Natural killer cell treated with Interleukin-12 subunit alpha and Interleukin-12 subunit beta and Interleukin-15 and Interleukin-18, amount 100 ng/mL, for 72 hours (primary cell): ENCODE measurements at regions not wholly inside any gene's neighbourhood (a gene's known extent, or its start where the extent isn't known, plus 50 kb on each side); places are given as distances from the start of the nearest gene placed in this dataset.

Source experiments
- ATAC-seq, 2 donors: fragments of 150-1000 bp; cut with Tn5 transposase in 1 of 2; sonication (Bioruptor Pico), chemical (Tn5 transposase) in 1 of 2; 2 replicates each; pipeline ENCODE4 v1.10.0; 2021
- DNase-seq: peaks from one replicate; pipeline ENCODE4 v3.0.0; 2022; ENCODE audit warnings: low spot score
- H3K27ac Mint-ChIP-seq, 2 donors: 1 replicate in 1 of 2; 2 replicates in 1 of 2; pipeline ENCODE4 v1.8.0; 2022; ENCODE audit warnings: mixed read lengths in 2 of 2, mild to moderate bottlenecking in 1 of 2, moderate library complexity in 1 of 2
- H3K27me3 Mint-ChIP-seq, 2 donors: 1 replicate in 1 of 2; 2 replicates in 1 of 2; pipeline ENCODE4 v1.8.0; 2022; ENCODE audit warnings: mixed read lengths in 2 of 2
- H3K36me3 Mint-ChIP-seq: one replicate; pipeline ENCODE4 v1.8.0; 2022; ENCODE audit warnings: mixed read lengths
- H3K4me1 Mint-ChIP-seq, 2 donors: 1 replicate in 1 of 2; 2 replicates in 1 of 2; pipeline ENCODE4 v1.8.0; 2022; ENCODE audit warnings: low read depth in 2 of 2, mixed read lengths in 2 of 2, mild to moderate bottlenecking in 1 of 2
- H3K4me3 Mint-ChIP-seq: one replicate; pipeline ENCODE4 v1.8.0; 2022; ENCODE audit warnings: mixed read lengths
- H3K9me3 Mint-ChIP-seq: 2 replicates; pipeline ENCODE4 v1.8.0; 2022; ENCODE audit warnings: mixed read lengths

DNA sequence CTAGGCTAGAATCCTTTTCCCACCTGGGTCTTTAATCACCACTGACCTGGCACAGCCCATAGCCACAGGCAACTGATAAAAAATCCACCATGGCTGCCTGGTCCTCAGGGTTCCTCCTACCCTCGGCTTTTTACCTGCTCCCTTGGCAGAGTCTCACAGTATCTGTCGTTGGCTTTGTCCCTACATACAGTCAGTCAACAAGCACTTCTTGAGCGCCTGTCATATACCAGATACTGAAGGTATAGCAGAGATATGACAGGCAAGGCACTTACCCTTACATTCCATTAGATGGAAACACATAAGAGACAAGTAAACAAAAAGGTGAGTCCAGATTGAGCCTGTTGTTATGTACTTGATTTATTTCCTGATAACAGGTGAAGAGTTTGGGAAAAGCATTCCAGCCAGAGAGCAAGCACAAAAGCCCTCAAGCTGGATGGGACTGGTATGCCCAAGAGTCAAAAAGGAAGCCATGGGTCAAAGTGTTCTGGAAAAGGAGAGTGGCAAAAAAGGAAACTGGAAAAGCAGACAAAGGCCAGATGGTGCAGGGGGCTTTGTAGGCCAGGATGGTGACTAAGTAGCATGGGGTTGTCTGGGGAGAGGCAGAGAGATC lies 247.0 kb downstream of the CHD9NB start:
- H3K36me3 Mint-ChIP-seq = no peaks in the 10 kb centered on the region

DNA sequence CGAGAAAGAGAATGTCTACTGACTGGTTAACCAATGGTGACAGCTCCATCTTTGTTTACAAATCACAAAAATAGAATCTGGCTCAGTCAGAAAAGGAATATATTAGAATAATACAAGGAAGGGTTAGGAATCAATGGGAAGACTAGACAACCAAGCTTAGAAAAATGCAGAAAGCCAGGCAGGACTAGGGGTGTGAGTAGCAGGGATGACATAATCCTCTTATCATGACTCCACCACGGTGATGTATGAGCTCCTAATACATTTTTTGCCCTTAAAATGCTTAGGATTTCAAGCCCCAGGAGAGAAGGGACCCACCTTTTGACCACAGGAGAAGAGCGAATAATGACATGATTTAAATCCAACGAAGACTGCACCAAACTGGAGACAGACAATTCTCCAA lies 252.3 kb downstream of the CHD9NB start:
- Mint-ChIP-seq H3K4me1 (no peaks in the 10 kb centered on the region), H3K36me3 (no peaks in the 10 kb centered on the region), H3K9me3 (peaks cover 5% of the 10 kb centered on the region), H3K27me3 (no peaks in the 10 kb centered on the region), H3K27ac (no peak overlapping the region), H3K4me3 (no peak overlapping the region)
- DNase-seq (no peak), ATAC-seq (no peak)

More for the DNA sequence above, 247.0 kb downstream of the CHD9NB start:
- Mint-ChIP-seq H3K4me1 (no peaks in the 10 kb centered on the region), H3K27ac (no peak overlapping the region), H3K4me3 (no peak overlapping the region), H3K27me3 (no peaks in the 10 kb centered on the region), H3K9me3 (peaks cover 7% of the 10 kb centered on the region)
- no peak for DNase-seq
- ATAC-seq = no peak

DNA sequence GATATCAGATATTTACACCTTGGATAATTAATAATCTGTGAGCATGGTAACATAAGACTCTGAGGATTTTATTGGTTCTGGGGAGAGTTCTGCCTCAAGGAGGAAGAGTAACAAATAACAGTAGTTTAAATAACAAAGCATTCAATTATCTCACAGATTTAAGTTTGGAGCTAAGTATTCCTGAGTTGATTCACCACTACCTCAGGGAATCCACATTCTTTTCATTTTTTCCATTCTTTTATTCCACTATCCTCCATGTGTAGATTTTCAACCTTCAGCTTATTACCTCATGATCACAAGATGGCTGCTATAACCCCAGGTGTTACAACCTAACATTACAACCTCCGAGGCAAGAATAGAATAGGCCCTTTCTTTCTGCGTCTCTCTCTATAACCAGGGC lies 252.2 kb upstream of the TOX3 start:
- Mint-ChIP-seq H3K36me3 (no peaks in the 10 kb centered on the region), H3K4me3 (no peak overlapping the region), H3K27me3 (no peaks in the 10 kb centered on the region), H3K9me3 (peaks cover 5% of the 10 kb centered on the region), H3K4me1 (no peaks in the 10 kb centered on the region), H3K27ac (no peak overlapping the region)
- ATAC-seq (no peak), DNase-seq (no peak)

DNA sequence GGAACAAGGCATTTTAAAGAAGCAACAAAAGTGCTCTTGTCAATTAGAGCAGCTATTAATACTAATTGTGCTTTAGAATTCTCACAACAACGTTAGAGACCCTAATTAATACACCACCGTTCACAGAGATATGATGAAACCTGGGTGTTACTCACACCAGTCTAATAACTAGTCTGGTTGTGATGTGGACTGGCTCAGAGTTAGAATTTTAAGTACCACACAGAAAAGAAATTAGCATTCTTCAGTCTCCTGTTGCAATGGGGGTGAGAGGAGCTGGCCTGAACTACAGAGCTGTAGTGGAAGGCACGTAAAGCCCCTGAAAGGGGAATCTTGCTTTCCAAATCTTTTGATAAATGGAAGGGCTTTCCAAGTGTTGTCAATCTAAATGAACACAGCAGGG lies 240.8 kb upstream of the TOX3 start:
- Mint-ChIP-seq H3K9me3 (no peaks in the 10 kb centered on the region), H3K4me3 (no peak overlapping the region), H3K27ac (no peak overlapping the region), H3K27me3 (peaks cover 2 to 23% of the 10 kb centered on the region in 2 donors), H3K36me3 (no peaks in the 10 kb centered on the region), H3K4me1 (no peaks in the 10 kb centered on the region)
- no peak for ATAC-seq
- DNase-seq = no peak

DNA sequence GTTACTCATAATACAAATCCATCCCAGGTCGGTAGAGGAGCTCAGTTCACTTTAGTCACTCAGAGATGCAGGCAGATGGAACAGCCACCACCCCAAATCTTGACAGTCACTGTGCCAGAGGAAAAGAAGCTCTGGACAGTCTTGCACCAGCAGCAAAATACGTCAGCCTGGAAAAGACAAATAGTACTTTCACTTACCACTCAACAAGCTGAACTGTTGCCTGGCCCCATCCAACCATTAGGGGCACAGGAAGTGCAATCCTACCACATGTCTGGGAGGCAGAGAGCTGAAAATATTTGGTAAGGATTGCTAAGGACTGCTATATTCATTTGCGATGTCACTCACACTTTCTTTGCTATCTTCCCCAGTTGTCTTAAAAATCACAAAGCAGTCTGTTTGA lies 239.1 kb upstream of the TOX3 start:
- no peaks in the 10 kb centered on the region for H3K4me1 Mint-ChIP-seq
- peaks cover 2 to 31% of the 10 kb centered on the region in 2 donors for H3K27me3 Mint-ChIP-seq
- ATAC-seq (no peak), DNase-seq (no peak)
- no peak overlapping the region for H3K27ac Mint-ChIP-seq
- peaks cover 3% of the 10 kb centered on the region for H3K9me3 Mint-ChIP-seq
- no peak overlapping the region for H3K4me3 Mint-ChIP-seq
- no peaks in the 10 kb centered on the region for H3K36me3 Mint-ChIP-seq

DNA sequence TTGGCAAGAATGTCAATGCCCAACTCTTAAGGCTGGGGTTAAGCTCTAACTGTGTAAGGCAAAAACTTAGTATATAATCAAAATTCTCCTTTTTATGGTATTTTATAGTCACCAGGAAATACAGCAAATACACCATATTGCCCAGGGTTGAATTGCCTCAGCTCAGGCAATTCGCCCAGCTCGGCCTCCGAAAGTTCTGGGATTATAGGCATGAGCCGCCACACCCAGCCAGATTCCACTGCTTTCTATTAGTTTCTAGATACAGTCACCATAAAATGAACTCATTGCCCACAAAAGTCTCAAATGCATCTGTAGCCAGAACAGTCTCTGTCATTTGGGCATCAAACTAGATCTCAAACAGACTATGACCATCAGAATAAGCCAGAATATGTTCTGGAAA lies 238.7 kb upstream of the TOX3 start:
- no peak overlapping the region for H3K27ac Mint-ChIP-seq
- no peak overlapping the region for H3K4me3 Mint-ChIP-seq
- no peaks in the 10 kb centered on the region for H3K36me3 Mint-ChIP-seq
- ATAC-seq (no peak), DNase-seq (no peak)
- peaks cover 2 to 31% of the 10 kb centered on the region in 2 donors for H3K27me3 Mint-ChIP-seq
- peaks cover 3% of the 10 kb centered on the region for H3K9me3 Mint-ChIP-seq
- no peaks in the 10 kb centered on the region for H3K4me1 Mint-ChIP-seq

DNA sequence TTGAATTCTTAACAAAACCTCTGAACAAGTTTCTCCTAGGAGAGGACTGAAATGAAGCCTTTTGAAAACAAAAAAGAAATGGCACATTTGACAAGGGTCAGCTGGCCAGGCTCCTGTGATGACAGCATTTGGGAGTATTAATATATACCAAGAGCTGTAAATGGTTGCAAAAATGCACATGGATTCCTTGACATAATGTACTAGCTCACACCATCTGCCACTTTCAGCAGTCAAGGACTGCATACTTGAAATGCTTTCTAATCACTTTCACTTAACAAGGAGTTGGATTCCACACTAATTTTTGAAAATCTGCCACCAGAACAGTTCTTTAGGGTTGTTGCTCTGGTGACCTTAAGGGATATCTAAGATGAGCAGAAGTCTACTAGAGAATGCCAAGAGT lies 236.7 kb upstream of the TOX3 start:
- Mint-ChIP-seq H3K4me1 (no peaks in the 10 kb centered on the region), H3K27ac (no peak overlapping the region), H3K9me3 (peaks cover 3% of the 10 kb centered on the region), H3K27me3 (peaks cover 2 to 31% of the 10 kb centered on the region in 2 donors), H3K36me3 (no peaks in the 10 kb centered on the region), H3K4me3 (no peak overlapping the region)
- DNase-seq = no peak
- no peak for ATAC-seq

DNA sequence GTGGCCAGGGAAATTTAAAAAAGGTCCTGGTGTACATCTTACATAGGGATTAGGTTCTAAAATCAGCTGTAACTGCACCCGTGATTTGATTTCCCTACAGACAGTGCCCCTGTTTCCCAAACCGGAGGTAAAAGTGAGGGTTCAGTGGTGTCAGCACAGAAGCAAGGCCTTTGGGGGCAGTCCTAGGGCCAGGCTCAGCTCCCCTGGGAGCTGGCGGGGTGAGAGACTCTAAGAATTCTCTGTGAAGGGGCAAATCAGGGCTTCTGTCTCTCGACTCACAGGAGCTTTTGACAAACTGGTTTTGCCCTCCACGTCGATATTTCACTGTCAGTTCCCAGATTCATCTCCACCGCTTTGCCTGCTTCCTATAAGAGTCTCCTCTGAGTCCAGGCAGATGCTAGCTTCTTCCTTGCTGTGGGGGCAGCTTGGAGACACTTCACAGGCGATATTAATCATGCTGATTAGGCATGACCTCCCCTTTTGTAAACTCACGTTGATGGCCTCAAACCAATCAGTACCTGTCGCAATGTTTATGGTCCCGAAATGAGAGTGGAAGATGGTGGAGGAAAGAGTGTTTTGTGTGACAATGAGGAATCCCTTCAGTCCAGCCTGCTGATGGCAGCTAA lies 234.2 kb upstream of the TOX3 start:
- peaks cover 3% of the 10 kb centered on the region for H3K9me3 Mint-ChIP-seq
- ATAC-seq (no peak), DNase-seq (no peak)
- no peak overlapping the region for H3K4me3 Mint-ChIP-seq
- no peak overlapping the region for H3K27ac Mint-ChIP-seq
- no peaks in the 10 kb centered on the region for H3K4me1 Mint-ChIP-seq
- peaks cover 2 to 26% of the 10 kb centered on the region in 2 donors for H3K27me3 Mint-ChIP-seq
- no peaks in the 10 kb centered on the region for H3K36me3 Mint-ChIP-seq

DNA sequence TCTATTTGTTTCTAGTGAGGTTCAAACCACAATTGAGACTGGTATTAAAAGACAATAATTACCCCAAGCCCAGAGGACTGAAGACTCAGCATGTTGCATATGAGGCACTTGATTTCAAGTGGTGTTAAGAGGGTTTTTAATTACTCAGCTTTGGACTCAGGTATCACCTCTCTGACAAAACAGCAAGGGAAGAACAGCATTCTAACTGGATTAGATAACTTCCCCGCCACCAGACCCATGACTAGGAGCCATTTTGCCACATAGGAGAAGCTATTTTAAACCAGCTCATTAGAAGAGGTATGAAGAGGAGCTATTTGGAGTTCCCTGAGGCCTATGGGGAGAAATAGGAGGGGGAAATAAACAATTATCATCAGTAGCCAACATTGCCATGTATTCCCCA lies 226.1 kb upstream of the TOX3 start:
- no peaks in the 10 kb centered on the region for H3K9me3 Mint-ChIP-seq
- ATAC-seq (no peak), DNase-seq (no peak)
- H3K27ac Mint-ChIP-seq = no peak overlapping the region
- no peaks in the 10 kb centered on the region for H3K36me3 Mint-ChIP-seq
- no peak overlapping the region for H3K4me3 Mint-ChIP-seq
- H3K4me1 Mint-ChIP-seq = no peaks in the 10 kb centered on the region
- no peaks in the 10 kb centered on the region for H3K27me3 Mint-ChIP-seq

DNA sequence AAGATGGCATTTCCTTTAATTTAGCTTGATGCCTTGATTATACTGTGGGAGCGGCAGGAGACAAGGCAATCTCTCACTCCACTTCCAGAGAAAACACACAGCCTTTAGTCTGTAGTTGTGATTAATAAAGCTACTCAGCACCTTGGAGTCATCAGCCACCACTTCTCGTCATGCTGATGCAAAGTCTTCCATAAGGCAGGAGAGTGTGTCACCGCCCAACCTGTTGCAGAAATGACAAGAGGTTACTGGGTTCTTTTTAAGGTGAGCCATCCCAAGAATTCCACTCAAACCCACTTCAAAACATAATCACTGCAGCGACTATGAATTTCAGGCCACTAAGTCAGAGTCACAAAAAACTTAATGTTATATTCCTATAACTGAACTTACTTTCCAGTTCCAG lies 223.9 kb upstream of the TOX3 start:
- Mint-ChIP-seq H3K36me3 (no peaks in the 10 kb centered on the region), H3K27ac (no peak overlapping the region), H3K4me3 (no peak overlapping the region)

DNA sequence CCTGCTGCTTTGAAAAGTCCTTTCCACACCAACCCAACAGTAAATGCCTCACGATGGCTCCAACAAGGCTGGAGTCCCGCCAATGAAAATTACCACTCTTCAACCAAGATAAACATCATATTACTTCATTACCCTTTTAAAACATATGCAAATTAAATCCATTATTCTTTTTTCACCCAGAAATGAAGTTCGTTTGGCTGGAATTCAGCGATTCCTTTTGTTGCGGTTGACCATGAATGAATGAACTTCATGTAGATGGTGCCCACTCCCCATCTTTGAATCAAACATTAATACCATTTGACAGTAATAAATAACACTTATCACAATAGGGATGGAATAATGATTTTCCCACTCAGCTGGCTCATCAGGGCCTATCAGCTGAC lies 211.5 kb upstream of the TOX3 start:
- Mint-ChIP-seq H3K36me3 (no peaks in the 10 kb centered on the region), H3K4me1 (no peaks in the 10 kb centered on the region), H3K9me3 (no peaks in the 10 kb centered on the region), H3K4me3 (no peak overlapping the region), H3K27ac (no peak overlapping the region), H3K27me3 (no peaks in the 10 kb centered on the region)
- no peak for ATAC-seq
- DNase-seq = no peak

More for the DNA sequence above, 223.9 kb upstream of the TOX3 start:
- ATAC-seq = no peak
- Mint-ChIP-seq H3K27me3 (peaks cover 0 to 3% of the 10 kb centered on the region in 2 donors), H3K9me3 (peaks cover 4% of the 10 kb centered on the region), H3K4me1 (no peaks in the 10 kb centered on the region)
- no peak for DNase-seq

DNA sequence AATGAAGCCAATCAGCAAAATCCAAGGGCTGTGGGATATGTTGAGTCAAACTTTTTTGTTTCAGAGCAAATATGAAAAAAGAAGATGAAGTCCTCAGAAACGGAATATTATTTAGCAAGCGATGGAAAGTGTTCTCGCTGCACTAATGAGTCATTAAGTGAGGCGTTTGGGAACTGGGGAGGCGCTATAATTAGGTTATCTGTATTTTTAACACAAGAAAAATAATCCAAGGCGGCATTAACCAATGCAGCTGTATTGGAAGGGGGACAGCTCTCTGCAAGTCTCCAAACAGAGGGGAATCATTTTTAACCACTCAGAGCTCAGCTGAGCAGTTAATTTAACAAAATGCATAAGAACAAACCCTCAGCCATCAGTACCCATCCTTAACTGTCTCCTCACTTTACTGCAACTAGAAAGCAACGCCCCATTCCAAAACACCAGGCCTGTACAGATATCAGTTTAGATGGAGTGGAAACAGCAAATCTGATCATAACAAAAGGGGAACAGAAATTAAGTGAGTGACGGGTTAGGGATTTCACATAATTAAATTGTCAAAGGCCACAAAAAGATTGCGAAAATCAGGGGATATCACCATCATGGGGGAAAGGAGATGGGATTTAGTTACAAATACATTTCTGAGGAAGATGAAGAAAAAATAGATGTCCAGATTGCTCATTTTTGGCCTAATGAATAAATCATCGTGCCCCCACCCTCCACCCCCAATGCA lies 211.0 kb upstream of the TOX3 start:
- no peak for DNase-seq
- ATAC-seq = no peak
- Mint-ChIP-seq H3K9me3 (no peaks in the 10 kb centered on the region), H3K27me3 (no peaks in the 10 kb centered on the region), H3K4me3 (no peak overlapping the region), H3K27ac (no peak overlapping the region), H3K36me3 (no peaks in the 10 kb centered on the region), H3K4me1 (no peaks in the 10 kb centered on the region)

DNA sequence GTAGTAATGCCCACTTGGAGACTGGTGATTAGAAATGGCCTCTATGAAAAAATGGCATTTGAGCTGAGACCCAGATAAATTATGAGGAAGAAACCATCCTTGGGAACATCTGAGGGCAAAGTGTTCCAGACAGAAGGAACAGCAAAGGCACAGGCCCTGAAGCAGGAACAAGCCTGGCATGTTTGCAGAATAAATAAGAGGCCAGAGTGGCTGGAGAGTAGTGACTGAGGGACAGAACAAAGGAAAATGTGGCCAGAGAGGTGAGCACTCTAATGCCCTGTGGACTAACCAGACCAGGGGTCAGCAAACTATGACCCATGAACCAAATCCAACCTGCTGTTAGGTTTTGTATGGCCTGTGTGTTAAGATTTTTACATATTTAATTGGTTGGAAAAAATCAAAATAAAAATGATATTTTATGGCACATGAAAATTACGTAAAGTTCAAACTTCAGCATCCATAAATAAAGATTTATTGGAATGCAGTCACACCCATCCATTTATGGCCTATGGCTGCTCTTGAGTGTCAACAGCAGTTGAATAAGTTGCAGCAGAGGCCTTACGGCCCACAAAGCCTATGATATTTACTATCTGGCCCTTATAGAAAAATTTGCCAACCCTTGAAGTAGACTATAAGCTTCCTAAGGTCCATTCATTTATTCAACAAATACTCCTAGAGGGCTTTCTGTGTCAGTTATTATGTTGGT lies 210.0 kb upstream of the TOX3 start:
- H3K27ac Mint-ChIP-seq = no peak overlapping the region

DNA sequence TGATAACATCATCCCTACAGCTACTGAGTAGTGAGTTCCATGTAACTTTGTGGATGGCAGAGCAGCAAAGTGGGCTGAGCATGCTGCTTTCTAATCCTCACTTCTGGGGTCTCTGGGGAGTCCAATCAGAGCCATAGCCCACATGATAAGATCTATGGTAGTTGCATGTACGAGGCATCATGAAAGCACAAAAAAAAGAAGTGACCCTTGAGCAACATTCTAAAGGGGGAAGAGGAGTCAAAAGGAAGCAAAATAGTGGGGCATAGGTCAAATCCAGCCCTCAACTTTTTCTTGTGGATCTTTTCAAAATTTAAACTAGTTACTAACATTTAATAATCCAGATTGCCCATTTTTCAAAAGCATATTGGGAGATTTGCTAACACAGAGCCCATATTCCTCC lies 208.5 kb upstream of the TOX3 start:
- no peak overlapping the region for H3K27ac Mint-ChIP-seq
- H3K4me1 Mint-ChIP-seq = no peaks in the 10 kb centered on the region
- DNase-seq = no peak
- H3K36me3 Mint-ChIP-seq = no peaks in the 10 kb centered on the region
- no peak for ATAC-seq
- H3K27me3 Mint-ChIP-seq = no peaks in the 10 kb centered on the region
- H3K9me3 Mint-ChIP-seq = no peaks in the 10 kb centered on the region
- no peak overlapping the region for H3K4me3 Mint-ChIP-seq

More for the DNA sequence above, 210.0 kb upstream of the TOX3 start:
- no peak for DNase-seq
- Mint-ChIP-seq H3K4me1 (no peaks in the 10 kb centered on the region), H3K4me3 (no peak overlapping the region), H3K9me3 (no peaks in the 10 kb centered on the region), H3K36me3 (no peaks in the 10 kb centered on the region), H3K27me3 (no peaks in the 10 kb centered on the region)
- ATAC-seq = no peak
